ENCODE measurements at regions not wholly inside any gene's neighbourhood (a gene's known extent, or its start where the extent isn't known, plus 50 kb on each side); places are given as distances from the start of the nearest gene placed in this dataset.
"Not testable (repeated sequence)": the region's sequence is repeated elsewhere in the genome, so short reads cannot be mapped to it uniquely, and the experiment has no call there.

- H3K27ac ChIP-seq = no peak overlapping the region
- TF ChIP-seq ZFX (IDR thresholded peaks at IDR 0.05) (no peak), CTCF (conservative IDR thresholded peaks at IDR 0.05) (no peak)
These were observed 812.6 kb upstream of the SPRY2 start for GRCh38 chr13:81153478-81153877.

- TF ChIP-seq ZFX (IDR thresholded peaks at IDR 0.05) (no peak), CTCF (conservative IDR thresholded peaks at IDR 0.05) (no peak)
- no peak overlapping the region for H3K27ac ChIP-seq
These were observed 807.9 kb upstream of the SPRY2 start for GRCh38 chr13:81148822-81149221.

GRCh38 chr13:81146576-81146975 is 805.6 kb upstream of the SPRY2 start:
- H3K27ac ChIP-seq = not testable (repeated sequence)

GRCh38 chr13:81142306-81142999 is 801.5 kb upstream of the SPRY2 start:
- TF ChIP-seq ZFX (IDR thresholded peaks at IDR 0.05) (no peak), CTCF (conservative IDR thresholded peaks at IDR 0.05) (peak; percentile 42)
- no peak overlapping the region for H3K27ac ChIP-seq

GRCh38 chr13:81140675-81141074 is 799.7 kb upstream of the SPRY2 start:
- no peak overlapping the region for H3K27ac ChIP-seq
- no peak for TF ChIP-seq CTCF (conservative IDR thresholded peaks at IDR 0.05)
- TF ChIP-seq ZFX (IDR thresholded peaks at IDR 0.05) = no peak

- H3K27ac ChIP-seq = no peak overlapping the region
- TF ChIP-seq ZFX (IDR thresholded peaks at IDR 0.05) = no peak
- no peak for TF ChIP-seq CTCF (conservative IDR thresholded peaks at IDR 0.05)
These were observed 799.1 kb upstream of the SPRY2 start for GRCh38 chr13:81139987-81140386.

GRCh38 chr13:81138353-81138980 is 797.5 kb upstream of the SPRY2 start:
- TF ChIP-seq ZFX (IDR thresholded peaks at IDR 0.05) = no peak
- no peak for TF ChIP-seq CTCF (conservative IDR thresholded peaks at IDR 0.05)
- no peak overlapping the region for H3K27ac ChIP-seq

GRCh38 chr13:81133066-81133465 is 792.1 kb upstream of the SPRY2 start:
- TF ChIP-seq ZFX (IDR thresholded peaks at IDR 0.05) = no peak
- no peak for TF ChIP-seq CTCF (conservative IDR thresholded peaks at IDR 0.05)
- no peak overlapping the region for H3K27ac ChIP-seq
